Hippocampal formation (tissue), 2 donors: ENCODE measurements at regions not wholly inside any gene's neighbourhood (a gene's known extent, or its start where the extent isn't known, plus 50 kb on each side); places are given as distances from the start of the nearest gene placed in this dataset.

Experiments used
- DNase-seq, 2 donors: peaks; one replicate each; lab custom pipeline; 2025; lab: John Stamatoyannopoulos, UW

DNA sequence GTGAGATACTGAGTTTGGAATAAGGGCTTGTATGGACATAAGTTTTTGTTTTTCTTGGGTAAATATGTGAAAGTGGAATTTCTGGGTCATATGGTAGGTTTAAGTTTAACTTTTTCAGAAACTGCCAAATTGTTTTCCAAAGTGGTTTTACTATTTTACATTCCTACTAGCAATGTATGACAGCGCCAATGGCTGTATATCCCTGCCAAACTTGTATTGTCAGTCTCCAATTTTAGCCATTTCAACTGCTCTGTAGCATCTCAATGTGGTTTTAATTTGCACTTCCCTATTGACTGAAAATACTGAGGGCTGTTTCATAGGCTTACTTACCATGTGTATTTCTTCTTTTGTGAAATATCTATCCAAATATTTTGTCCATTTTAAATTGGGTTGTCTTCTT lies 90.5 kb upstream of the ZNF32 start:
- no peak for DNase-seq

GRCh38 chr10:43737003-43737402 lies 88.3 kb upstream of the ZNF32 start:
- DNase-seq, result no peak

GRCh38 chr10:43735907-43736306 lies 87.2 kb upstream of the ZNF32 start:
- DNase-seq, result no peak

- DNase-seq, result no peak
These were observed 86.0 kb upstream of the ZNF32 start for GRCh38 chr10:43734716-43735115.

DNA sequence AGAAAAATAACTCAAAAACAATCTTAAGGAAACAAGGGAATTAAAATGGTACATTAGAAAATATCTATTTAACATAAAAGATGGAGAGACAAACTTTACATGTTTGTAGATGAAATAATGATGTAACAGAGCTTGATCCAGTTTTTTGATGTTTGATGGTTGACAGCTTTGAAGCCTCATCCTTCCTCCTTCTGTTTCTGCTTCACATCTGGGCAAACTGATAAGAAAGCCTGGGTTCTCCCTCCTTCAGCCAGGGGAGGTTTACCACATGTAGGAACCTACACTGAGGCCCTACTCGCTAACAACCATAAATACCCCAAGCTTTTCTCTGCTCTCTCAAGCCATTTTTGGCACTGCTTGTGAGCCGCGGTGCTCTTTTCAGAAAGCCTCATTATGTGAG lies 82.8 kb upstream of the ZNF32 start:
- no peak for DNase-seq

- DNase-seq, result no peak
These were observed 79.7 kb upstream of the ZNF32 start for GRCh38 chr10:43728425-43728824.

DNA sequence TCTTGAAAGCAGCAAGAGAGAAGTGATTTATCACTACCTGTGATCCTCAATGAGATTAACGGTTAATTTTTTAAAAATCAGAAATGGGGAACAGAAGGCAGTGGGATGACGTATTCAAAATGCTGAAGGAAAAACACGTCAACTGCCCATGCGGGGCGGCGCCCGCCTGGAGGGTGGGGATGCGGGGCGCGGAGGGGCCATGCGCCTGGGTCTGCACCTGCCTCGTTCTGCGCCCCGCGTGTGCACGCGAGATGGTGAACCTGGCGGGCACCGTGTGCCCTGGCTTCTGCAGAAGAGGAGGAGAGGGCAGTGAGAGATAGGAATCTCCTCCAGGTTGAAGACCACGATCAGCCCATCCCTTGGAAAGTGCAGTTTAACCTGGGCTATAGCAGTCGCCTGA lies 79.3 kb upstream of the ZNF32 start:
- DNase-seq, result no peak

DNA sequence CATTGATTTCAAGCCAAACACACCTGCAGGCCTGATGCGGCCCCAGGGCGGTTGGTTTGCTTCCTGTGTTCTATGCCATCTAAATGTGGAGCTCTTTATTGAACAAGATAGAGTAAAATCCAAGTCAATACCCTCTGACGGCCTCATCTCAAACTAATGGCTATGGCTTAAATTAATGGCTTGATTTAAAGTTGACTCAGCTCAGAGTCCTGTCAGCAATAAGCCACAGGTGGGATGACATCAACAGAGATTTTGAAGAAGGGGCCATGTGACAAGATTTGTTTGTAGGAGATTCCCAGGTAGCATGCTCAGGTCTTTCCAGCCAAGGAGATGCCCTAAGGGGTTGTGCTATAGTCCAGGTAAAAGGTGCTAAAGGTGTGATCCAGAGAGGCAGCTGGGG lies 66.7 kb upstream of the ZNF32 start:
- no peak for DNase-seq

DNA sequence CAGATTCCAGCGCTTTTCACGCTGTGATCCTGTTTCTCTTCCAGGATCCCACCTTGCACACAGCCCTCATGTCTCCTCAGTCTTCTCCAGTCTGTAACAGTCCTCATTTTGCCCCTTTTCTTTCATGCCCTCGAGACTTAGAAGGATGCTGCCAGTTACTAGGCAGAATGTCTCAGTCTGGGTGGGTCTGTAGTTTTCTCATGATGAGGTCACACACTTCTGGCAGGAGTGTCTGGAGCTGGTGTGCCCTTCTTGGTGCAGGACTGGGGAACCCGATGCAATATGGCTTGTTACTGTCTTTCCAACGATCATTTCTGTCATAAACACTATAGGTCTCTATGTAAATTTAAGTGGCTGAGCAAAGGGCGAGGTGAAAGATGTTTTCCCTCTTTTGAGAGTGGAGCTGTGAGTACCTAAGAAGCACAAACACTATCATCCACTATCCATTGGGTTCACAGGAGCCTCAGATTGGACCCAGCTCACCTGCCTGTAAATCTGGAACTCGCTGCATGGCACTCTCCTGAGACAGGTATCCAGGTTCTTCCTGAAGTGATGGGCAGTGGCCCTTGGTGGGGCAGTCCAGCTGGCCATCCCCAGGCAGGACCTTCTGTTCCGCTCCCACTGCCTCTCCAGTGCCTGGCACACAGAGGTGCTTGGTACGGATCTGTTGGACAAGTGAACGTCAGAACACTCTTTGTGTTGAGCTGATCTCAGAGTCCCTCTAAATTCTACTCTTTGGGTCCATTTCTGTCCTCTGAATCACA lies 64.3 kb upstream of the ZNF32 start:
- DNase-seq, result no peak

DNA sequence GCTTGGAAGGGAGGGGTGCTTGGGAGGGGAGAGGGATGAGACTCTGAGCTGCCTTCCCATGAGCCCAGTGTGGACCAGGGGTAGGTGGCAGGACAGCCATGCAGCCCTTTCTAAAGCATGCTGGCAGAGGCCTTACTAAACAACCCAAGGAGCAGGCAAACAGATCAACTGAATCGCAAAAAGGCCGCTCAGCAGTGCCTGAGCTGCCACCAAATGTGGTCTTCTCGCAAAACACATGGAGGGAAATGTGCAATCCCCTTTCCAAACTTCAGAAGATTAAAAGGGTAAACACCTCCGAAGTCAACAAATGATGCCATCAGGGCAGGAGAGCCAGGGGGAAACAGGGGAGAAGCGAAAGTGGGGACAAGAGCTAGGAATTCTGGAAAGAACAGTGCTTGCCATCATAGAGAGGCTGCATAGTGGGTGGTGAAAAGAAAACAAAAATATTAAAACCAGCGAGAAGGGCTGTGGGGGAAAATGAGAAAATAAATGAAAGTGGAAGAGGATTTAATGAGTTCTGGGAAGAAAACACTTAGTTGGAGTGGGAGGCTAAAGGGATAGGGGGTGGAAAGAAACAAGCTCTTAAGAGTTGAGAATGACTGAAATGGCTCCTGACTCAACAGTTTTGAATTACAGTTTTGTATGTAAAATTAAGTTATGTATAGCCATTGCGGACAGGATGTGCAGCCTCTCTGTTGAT lies 62.2 kb upstream of the ZNF32 start:
- no peak for DNase-seq

GRCh38 chr10:43708262-43708661 lies 59.6 kb upstream of the ZNF32 start:
- DNase-seq, result no peak

- no peak for DNase-seq
These were observed 59.1 kb upstream of the ZNF32 start for GRCh38 chr10:43707770-43708169.

GRCh38 chr10:43706166-43706565 lies 57.5 kb upstream of the ZNF32 start:
- no peak for DNase-seq

DNA sequence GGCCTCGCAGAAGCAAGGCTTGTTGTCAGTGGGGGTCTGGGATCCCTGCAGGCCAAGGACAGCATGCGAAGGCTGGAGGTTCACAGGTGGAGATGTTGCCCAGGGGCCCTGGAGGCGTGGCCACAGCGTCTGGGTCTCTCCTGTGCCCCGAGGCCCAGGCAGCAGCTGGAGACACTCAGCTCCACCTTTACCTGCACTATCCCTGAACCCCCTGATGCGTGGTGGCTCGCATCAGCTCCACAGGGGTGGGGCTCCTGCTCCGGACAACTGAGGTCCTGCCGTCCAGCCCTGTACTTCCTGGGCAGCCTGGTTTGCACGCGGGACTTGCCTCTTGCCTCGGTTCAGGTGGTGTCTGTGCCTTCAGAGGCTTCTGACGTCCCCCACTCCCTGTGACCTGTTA lies 54.6 kb upstream of the ZNF32 start:
- DNase-seq, result no peak

DNA sequence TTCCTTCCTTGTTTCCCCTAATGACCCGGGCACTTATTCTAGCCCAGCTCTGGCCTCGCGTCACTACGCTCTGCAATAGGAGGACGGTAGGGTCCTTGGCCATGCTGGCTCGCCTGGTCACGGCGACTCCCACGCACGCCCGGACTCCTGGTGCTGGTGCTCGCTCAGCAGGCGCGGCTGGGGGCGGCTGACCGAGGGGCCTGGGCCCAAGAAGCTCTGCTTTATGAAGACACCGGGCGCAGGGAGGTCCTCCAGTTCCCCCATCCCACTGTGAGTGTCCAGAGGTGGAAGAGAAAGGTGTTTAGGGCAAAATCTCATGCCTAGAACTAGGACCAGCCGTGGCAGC lies 54.2 kb upstream of the ZNF32 start:
- DNase-seq, result no peak

GRCh38 chr10:43702213-43702935 lies 53.7 kb upstream of the ZNF32 start:
- DNase-seq, result no peak

DNA sequence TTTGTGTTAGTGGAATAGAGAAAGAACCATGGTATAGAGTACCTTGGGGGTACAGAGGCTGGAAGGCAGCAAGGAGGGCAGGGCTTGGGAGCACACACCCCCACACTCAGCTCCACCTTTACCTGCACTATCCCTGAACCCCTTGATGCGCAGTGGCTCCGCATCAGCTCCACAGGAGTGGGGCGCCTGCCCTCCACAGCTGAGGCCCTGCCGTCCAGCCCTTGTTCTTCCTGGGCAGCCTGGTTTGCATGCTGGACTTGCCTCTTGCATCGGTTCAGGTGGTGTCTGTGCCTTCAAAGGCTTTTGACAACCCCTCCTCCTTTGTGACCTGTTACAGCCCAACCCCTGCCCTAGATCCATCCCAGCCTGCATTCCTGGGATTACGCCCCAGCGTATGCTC lies 52.6 kb upstream of the ZNF32 start:
- DNase-seq, result no peak

DNA sequence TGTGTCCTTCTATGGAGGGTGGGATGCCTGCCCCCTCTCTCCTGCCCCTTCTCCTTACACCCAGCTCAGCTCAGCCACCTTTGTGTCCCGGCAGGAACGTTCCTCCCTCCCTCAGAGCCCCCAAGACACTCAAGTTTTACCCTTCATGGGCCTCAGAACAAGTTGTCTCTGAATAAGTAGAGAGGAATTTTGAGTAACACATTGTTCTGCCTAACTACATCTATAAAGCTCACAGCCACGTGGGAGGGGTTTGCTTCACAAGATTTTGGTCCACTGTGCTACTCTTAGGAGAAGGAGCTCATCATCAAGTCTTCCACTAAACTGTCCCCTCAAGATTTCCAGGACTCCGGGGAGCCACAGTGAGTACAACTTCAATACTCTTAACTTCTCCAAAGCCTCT lies 51.6 kb upstream of the ZNF32 start:
- no peak for DNase-seq

GRCh38 chr10:43699516-43699915 lies 50.8 kb upstream of the ZNF32 start:
- DNase-seq, result no peak
